Ectodermal cell (in vitro differentiated cells): ENCODE measurements at regions not wholly inside any gene's neighbourhood (a gene's known extent, or its start where the extent isn't known, plus 50 kb on each side); places are given as distances from the start of the nearest gene placed in this dataset.

Experiments
- H3K27ac ChIP-seq: 2 replicates; pipeline ENCODE4 v1.7.0; 2013; ENCODE audit warnings: mild to moderate bottlenecking, low read depth, low read length; ENCODE audit not compliant: insufficient read depth, poor library complexity, severe bottlenecking
- H3K27me3 ChIP-seq: 2 replicates; pipeline ENCODE4 v1.7.0; 2013; ENCODE audit warnings: mild to moderate bottlenecking, low read length; ENCODE audit not compliant: insufficient read depth, control insufficient read depth, poor library complexity, severe bottlenecking
- H3K36me3 ChIP-seq: one replicate; pipeline ENCODE4 v1.7.0; 2013; ENCODE audit warnings: low read length; ENCODE audit not compliant: control insufficient read depth, insufficient read depth
- H3K4me1 ChIP-seq: one replicate; pipeline ENCODE4 v1.7.0; 2013; ENCODE audit warnings: low read length; ENCODE audit not compliant: control insufficient read depth, insufficient read depth
- H3K4me3 ChIP-seq: 2 replicates; pipeline ENCODE4 v1.7.0; 2013; ENCODE audit warnings: low read depth, low read length, control low read depth; ENCODE audit not compliant: insufficient read depth
- H3K9me3 ChIP-seq: 2 replicates; pipeline ENCODE4 v1.7.0; 2013; ENCODE audit warnings: mild to moderate bottlenecking, low read length, moderate library complexity; ENCODE audit not compliant: control insufficient read depth
- WGBS, 2 experiments: methylation state at CpG; one replicate each; pipeline ENCODE4 v1.1.7; 2013; ENCODE audit warnings: missing lambda C conversion rate in 2 of 2; 5-methylcytosine and 5-hydroxymethylcytosine counted together

- Histone ChIP-seq H3K27ac (no peak overlapping the region), H3K9me3 (no peaks in the 10 kb centered on the region), H3K4me1 (no peaks in the 10 kb centered on the region), H3K36me3 (no peaks in the 10 kb centered on the region), H3K27me3 (no peaks in the 10 kb centered on the region), H3K4me3 (no peak overlapping the region)
- WGBS, 2 experiments: 89 to 97% methylated on average over 3 of the region's 3 CpGs
These were observed 50.8 kb upstream of the CPOX start for GRCh38 chr3:98644168-98644567.

GRCh38 chr3:98645039-98645438 lies 51.6 kb upstream of the CPOX start:
- H3K27ac ChIP-seq: no peak overlapping the region
- H3K4me1 ChIP-seq: no peaks in the 10 kb centered on the region
- no peaks in the 10 kb centered on the region for H3K27me3 ChIP-seq
- H3K36me3 ChIP-seq: no peaks in the 10 kb centered on the region
- H3K4me3 ChIP-seq: no peak overlapping the region
- H3K9me3 ChIP-seq: no peaks in the 10 kb centered on the region
- 74 to 80% methylated on average over 7 of the region's 7 CpGs for WGBS, 2 experiments

- no peak overlapping the region for H3K4me3 ChIP-seq
- H3K27me3 ChIP-seq: no peaks in the 10 kb centered on the region
- H3K27ac ChIP-seq: no peak overlapping the region
- H3K9me3 ChIP-seq: no peaks in the 10 kb centered on the region
- 100% methylated on average over 1 of the region's 2 CpGs; no CpG with 5 or more reads in 1 of the 2 experiments for WGBS, 2 experiments
- H3K4me1 ChIP-seq: no peaks in the 10 kb centered on the region
- no peaks in the 10 kb centered on the region for H3K36me3 ChIP-seq
These were observed 53.3 kb upstream of the CPOX start for GRCh38 chr3:98646680-98647079.

- Histone ChIP-seq H3K4me3 (no peak overlapping the region), H3K36me3 (no peaks in the 10 kb centered on the region), H3K27ac (no peak overlapping the region), H3K9me3 (no peaks in the 10 kb centered on the region), H3K4me1 (no peaks in the 10 kb centered on the region), H3K27me3 (no peaks in the 10 kb centered on the region)
- WGBS, 2 experiments: 95 to 96% methylated on average over 3 of the region's 4 CpGs
These were observed 53.8 kb upstream of the CPOX start for GRCh38 chr3:98647197-98647596.

- no peaks in the 10 kb centered on the region for H3K4me1 ChIP-seq
- H3K27ac ChIP-seq: no peak overlapping the region
- H3K4me3 ChIP-seq: no peak overlapping the region
- 82 to 92% methylated on average over 3 of the region's 3 CpGs for WGBS, 2 experiments
- no peaks in the 10 kb centered on the region for H3K36me3 ChIP-seq
- no peaks in the 10 kb centered on the region for H3K27me3 ChIP-seq
- no peaks in the 10 kb centered on the region for H3K9me3 ChIP-seq
These were observed 57.8 kb upstream of the CPOX start for GRCh38 chr3:98650971-98651779.

GRCh38 chr3:98651780-98652077 lies 58.3 kb upstream of the CPOX start:
- no peak overlapping the region for H3K4me3 ChIP-seq
- no peaks in the 10 kb centered on the region for H3K9me3 ChIP-seq
- no peak overlapping the region for H3K27ac ChIP-seq
- no peaks in the 10 kb centered on the region for H3K27me3 ChIP-seq
- H3K36me3 ChIP-seq: no peaks in the 10 kb centered on the region
- no peaks in the 10 kb centered on the region for H3K4me1 ChIP-seq

- 88 to 97% methylated on average over 2 of the region's 3 CpGs for whole genome bisulfite sequencing, 2 experiments
- Histone ChIP-seq H3K4me3 (no peak overlapping the region), H3K27me3 (peaks cover 13% of the 10 kb centered on the region), H3K4me1 (no peaks in the 10 kb centered on the region), H3K9me3 (no peaks in the 10 kb centered on the region), H3K36me3 (no peaks in the 10 kb centered on the region), H3K27ac (no peak overlapping the region)
These were observed 62.3 kb upstream of the CPOX start for GRCh38 chr3:98655666-98656065.

GRCh38 chr3:98657457-98657856 lies 64.0 kb upstream of the CPOX start:
- Histone ChIP-seq H3K9me3 (no peaks in the 10 kb centered on the region), H3K4me1 (no peaks in the 10 kb centered on the region), H3K27me3 (peaks cover 13% of the 10 kb centered on the region), H3K27ac (no peak overlapping the region), H3K36me3 (no peaks in the 10 kb centered on the region), H3K4me3 (no peak overlapping the region)
- WGBS, 2 experiments: 9 to 14% methylated on average over 25 of the region's 25 CpGs

- no peak overlapping the region for H3K4me3 ChIP-seq
- H3K27me3 ChIP-seq: peaks cover 5% of the 10 kb centered on the region
- H3K4me1 ChIP-seq: no peaks in the 10 kb centered on the region
- 83 to 85% methylated on average over 4 of the region's 4 CpGs for WGBS, 2 experiments
- no peak overlapping the region for H3K27ac ChIP-seq
- no peaks in the 10 kb centered on the region for H3K36me3 ChIP-seq
- no peaks in the 10 kb centered on the region for H3K9me3 ChIP-seq
These were observed 69.3 kb upstream of the CPOX start for GRCh38 chr3:98662699-98663098.

- H3K27me3 ChIP-seq: no peaks in the 10 kb centered on the region
- no peaks in the 10 kb centered on the region for H3K36me3 ChIP-seq
- WGBS, 2 experiments: 94 to 95% methylated on average over 4 of the region's 4 CpGs
- no peak overlapping the region for H3K4me3 ChIP-seq
- H3K27ac ChIP-seq: no peak overlapping the region
- H3K4me1 ChIP-seq: no peaks in the 10 kb centered on the region
- no peaks in the 10 kb centered on the region for H3K9me3 ChIP-seq
These were observed 76.6 kb upstream of the CPOX start for GRCh38 chr3:98670020-98670419.

- H3K27ac ChIP-seq: no peak overlapping the region
- no peaks in the 10 kb centered on the region for H3K27me3 ChIP-seq
- H3K4me1 ChIP-seq: no peaks in the 10 kb centered on the region
- no CpG with 5 or more reads among the region's 2 CpGs for WGBS, 2 experiments
- H3K36me3 ChIP-seq: no peaks in the 10 kb centered on the region
- no peak overlapping the region for H3K4me3 ChIP-seq
- no peaks in the 10 kb centered on the region for H3K9me3 ChIP-seq
These were observed 83.2 kb upstream of the ST3GAL6 start for GRCh38 chr3:98679986-98680385.
